ENCODE measurements at regions not wholly inside any gene's neighbourhood (a gene's known extent, or its start where the extent isn't known, plus 50 kb on each side); places are given as distances from the start of the nearest gene placed in this dataset.

GRCh38 chr3:33921608-33922007 lies 123.2 kb downstream of the PDCD6IP start:
- Histone ChIP-seq H3K4me3 (ENCODE audit: control insufficient read depth in 2 of 3, extremely low read depth in 1 of 3, insufficient read depth in 2 of 3, low read depth in 1 of 3, low read length in 3 of 3) (no peak overlapping the region), H4K20me1 (ENCODE audit: control insufficient read depth, extremely low read depth, insufficient read depth, low read length) (no peaks in the 10 kb centered on the region), H3K4me1 (ENCODE audit: control insufficient read depth, extremely low read depth, insufficient read depth, low read length) (no peaks in the 10 kb centered on the region), H2AFZ (ENCODE audit: control insufficient read depth, low read length) (no peak overlapping the region), H3K9ac (ENCODE audit: control insufficient read depth, extremely low read depth, insufficient read depth, low read length) (no peak overlapping the region), H3K9me1 (ENCODE audit: control insufficient read depth, extremely low read depth, insufficient read depth, low read length) (no peaks in the 10 kb centered on the region), H3K4me2 (ENCODE audit: control insufficient read depth, extremely low read depth, insufficient read depth, low read depth, low read length) (no peak overlapping the region), H3K79me2 (ENCODE audit: control insufficient read depth, insufficient read depth, low read length) (no peaks in the 10 kb centered on the region), H3K9me3 (ENCODE audit: control insufficient read depth, low read depth, low read length) (no peaks in the 10 kb centered on the region), H3K27ac (ENCODE audit: control insufficient read depth, insufficient read depth, low read length) (no peak overlapping the region), H3K27me3 (ENCODE audit: control insufficient read depth, extremely low read depth, insufficient read depth, low read length) (peaks cover 11% of the 10 kb centered on the region), H3K36me3 (ENCODE audit: control insufficient read depth in 2 of 2, extremely low read depth in 1 of 2, insufficient read depth in 2 of 2, low read length in 2 of 2) (no peaks in the 10 kb centered on the region)
- TF ChIP-seq EZH2 (IDR thresholded peaks at IDR 0.05; ENCODE audit: low read length) (no peak), CTCF (optimal IDR thresholded peaks at IDR 0.05 in 1 of 3, IDR thresholded peaks at IDR 0.05 in 1 of 3, conservative IDR thresholded peaks at IDR 0.05 in 1 of 3; ENCODE audit: extremely low read depth in 1 of 3, insufficient read depth in 2 of 3, low read length in 3 of 3) (no peak)
- DNase-seq (ENCODE audit: low read depth, low spot score), result no peak
- FAIRE-seq, result no peak
- dilution Hi-C loops (cut with MboI; ENCODE audit: extremely low pct_ligation_motif_present, low sequenced_read_pairs), result no loop called here

- Histone ChIP-seq H3K27ac (ENCODE audit: control insufficient read depth, insufficient read depth, low read length) (no peak overlapping the region), H3K4me2 (ENCODE audit: control insufficient read depth, extremely low read depth, insufficient read depth, low read depth, low read length) (no peak overlapping the region), H3K9me1 (ENCODE audit: control insufficient read depth, extremely low read depth, insufficient read depth, low read length) (no peaks in the 10 kb centered on the region), H3K9ac (ENCODE audit: control insufficient read depth, extremely low read depth, insufficient read depth, low read length) (no peak overlapping the region), H3K27me3 (ENCODE audit: control insufficient read depth, extremely low read depth, insufficient read depth, low read length) (peaks cover 11% of the 10 kb centered on the region), H3K4me1 (ENCODE audit: control insufficient read depth, extremely low read depth, insufficient read depth, low read length) (no peaks in the 10 kb centered on the region), H3K79me2 (ENCODE audit: control insufficient read depth, insufficient read depth, low read length) (no peaks in the 10 kb centered on the region), H3K36me3 (ENCODE audit: control insufficient read depth in 2 of 2, extremely low read depth in 1 of 2, insufficient read depth in 2 of 2, low read length in 2 of 2) (no peaks in the 10 kb centered on the region), H3K4me3 (ENCODE audit: control insufficient read depth in 2 of 3, extremely low read depth in 1 of 3, insufficient read depth in 2 of 3, low read depth in 1 of 3, low read length in 3 of 3) (no peak overlapping the region), H3K9me3 (ENCODE audit: control insufficient read depth, low read depth, low read length) (no peaks in the 10 kb centered on the region), H4K20me1 (ENCODE audit: control insufficient read depth, extremely low read depth, insufficient read depth, low read length) (no peaks in the 10 kb centered on the region), H2AFZ (ENCODE audit: control insufficient read depth, low read length) (no peak overlapping the region)
- dilution Hi-C loops (cut with MboI; ENCODE audit: extremely low pct_ligation_motif_present, low sequenced_read_pairs), result no loop called here
- no peak for DNase-seq (ENCODE audit: low read depth, low spot score)
- TF ChIP-seq EZH2 (IDR thresholded peaks at IDR 0.05; ENCODE audit: low read length), result no peak
- no peak for TF ChIP-seq CTCF (optimal IDR thresholded peaks at IDR 0.05 in 1 of 3, IDR thresholded peaks at IDR 0.05 in 1 of 3, conservative IDR thresholded peaks at IDR 0.05 in 1 of 3; ENCODE audit: extremely low read depth in 1 of 3, insufficient read depth in 2 of 3, low read length in 3 of 3)
- no peak for FAIRE-seq
Measured at GRCh38 chr3:33926998-33927605, 128.7 kb downstream of the PDCD6IP start.

All from keratinocyte (primary cell).